ENCODE measurements at regions not wholly inside any gene's neighbourhood (a gene's known extent, or its start where the extent isn't known, plus 50 kb on each side); places are given as distances from the start of the nearest gene placed in this dataset.

DNA sequence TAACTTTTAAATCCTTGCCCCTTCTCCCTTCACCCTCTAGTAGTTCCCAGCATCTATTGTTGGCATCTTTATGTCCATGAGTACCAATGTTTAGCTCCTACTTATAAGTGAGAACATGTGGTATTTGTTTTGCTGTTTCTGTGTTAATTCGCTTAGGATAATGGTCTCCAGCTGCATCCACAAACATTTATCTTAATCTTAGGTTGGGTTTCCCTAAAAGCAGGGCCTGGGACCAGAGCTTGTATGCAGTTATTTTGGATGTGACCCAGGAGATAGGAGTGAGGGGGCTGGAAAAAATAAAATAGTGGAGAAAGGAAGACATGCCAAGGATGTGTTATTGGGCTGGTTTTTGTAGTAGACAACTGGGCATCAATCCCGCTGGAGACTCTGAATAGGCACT, 571.8 kb downstream of the CCSER2 start:
- no peaks in the 10 kb centered on the region for H3K36me3 ChIP-seq (ENCODE audit: insufficient read depth in 1 of 2, low read depth in 1 of 2)
- TF ChIP-seq, protein P1, sequence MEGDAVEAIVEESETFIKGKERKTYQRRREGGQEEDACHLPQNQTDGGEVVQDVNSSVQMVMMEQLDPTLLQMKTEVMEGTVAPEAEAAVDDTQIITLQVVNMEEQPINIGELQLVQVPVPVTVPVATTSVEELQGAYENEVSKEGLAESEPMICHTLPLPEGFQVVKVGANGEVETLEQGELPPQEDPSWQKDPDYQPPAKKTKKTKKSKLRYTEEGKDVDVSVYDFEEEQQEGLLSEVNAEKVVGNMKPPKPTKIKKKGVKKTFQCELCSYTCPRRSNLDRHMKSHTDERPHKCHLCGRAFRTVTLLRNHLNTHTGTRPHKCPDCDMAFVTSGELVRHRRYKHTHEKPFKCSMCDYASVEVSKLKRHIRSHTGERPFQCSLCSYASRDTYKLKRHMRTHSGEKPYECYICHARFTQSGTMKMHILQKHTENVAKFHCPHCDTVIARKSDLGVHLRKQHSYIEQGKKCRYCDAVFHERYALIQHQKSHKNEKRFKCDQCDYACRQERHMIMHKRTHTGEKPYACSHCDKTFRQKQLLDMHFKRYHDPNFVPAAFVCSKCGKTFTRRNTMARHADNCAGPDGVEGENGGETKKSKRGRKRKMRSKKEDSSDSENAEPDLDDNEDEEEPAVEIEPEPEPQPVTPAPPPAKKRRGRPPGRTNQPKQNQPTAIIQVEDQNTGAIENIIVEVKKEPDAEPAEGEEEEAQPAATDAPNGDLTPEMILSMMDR (IDR thresholded peaks at IDR 0.05), result no peak
- H3K27me3 ChIP-seq (ENCODE audit: insufficient read depth in 3 of 3, low read length in 2 of 3), result no peaks in the 10 kb centered on the region
- intact Hi-C loops (cut with DNase I), result no loop called here
- no peak for DNase-seq
- 76 to 88% (median 77%) methylated on average over 2 of the region's 2 CpGs for WGBS, 3 donors
- no peak overlapping the region for H3K27ac ChIP-seq
- no peaks in the 10 kb centered on the region for H3K4me1 ChIP-seq
- no peak overlapping the region for H3K4me3 ChIP-seq
- no peak for ATAC-seq
- H3K9me3 ChIP-seq, result no peaks in the 10 kb centered on the region

GRCh38 chr10:84901885-84902284, 573.5 kb downstream of the CCSER2 start:
- TF ChIP-seq, protein P1 (IDR thresholded peaks at IDR 0.05), result no peak
- Histone ChIP-seq H3K27ac (no peak overlapping the region), H3K36me3 (ENCODE audit: insufficient read depth in 1 of 2, low read depth in 1 of 2) (no peaks in the 10 kb centered on the region), H3K9me3 (no peaks in the 10 kb centered on the region), H3K27me3 (ENCODE audit: insufficient read depth in 3 of 3, low read length in 2 of 3) (no peaks in the 10 kb centered on the region), H3K4me1 (no peaks in the 10 kb centered on the region), H3K4me3 (no peak overlapping the region)
- DNase-seq (no peak), ATAC-seq (no peak)
- intact Hi-C loops (cut with DNase I), result no loop called here
- WGBS, 3 donors, result 71 to 78% (median 74%) methylated on average over 3 of the region's 3 CpGs

DNA sequence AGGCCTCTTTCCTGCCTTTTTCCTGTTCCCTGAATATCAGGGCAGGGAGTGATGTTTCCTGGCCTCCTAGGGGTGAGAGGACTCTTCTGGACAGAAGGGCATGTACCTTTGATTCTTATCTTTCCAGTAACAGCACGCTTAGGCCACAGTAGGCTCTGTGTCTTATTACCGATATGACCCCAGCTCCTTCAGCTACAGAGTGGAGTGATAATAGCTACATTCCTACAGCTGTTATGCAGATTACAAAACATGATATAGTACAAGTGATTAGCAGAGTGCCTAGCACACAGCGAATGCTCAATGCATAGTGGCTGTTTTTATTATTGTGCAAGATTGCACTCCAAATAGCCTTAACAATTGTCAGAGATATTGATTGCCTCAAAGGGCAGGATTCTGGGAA, 574.2 kb downstream of the CCSER2 start:
- Histone ChIP-seq H3K36me3 (ENCODE audit: insufficient read depth in 1 of 2, low read depth in 1 of 2) (no peaks in the 10 kb centered on the region), H3K4me1 (no peaks in the 10 kb centered on the region), H3K4me3 (no peak overlapping the region), H3K9me3 (no peaks in the 10 kb centered on the region), H3K27me3 (ENCODE audit: insufficient read depth in 3 of 3, low read length in 2 of 3) (no peaks in the 10 kb centered on the region), H3K27ac (no peak overlapping the region)
- TF ChIP-seq, protein P1 (IDR thresholded peaks at IDR 0.05), result no peak
- 56 to 72% (median 58%) methylated on average over 3 of the region's 3 CpGs for WGBS, 3 donors
- ATAC-seq, result no peak
- no peak for DNase-seq
- intact Hi-C loops (cut with DNase I), result no loop called here

GRCh38 chr10:84903320-84903719, 574.9 kb downstream of the CCSER2 start:
- Histone ChIP-seq H3K36me3 (ENCODE audit: insufficient read depth in 1 of 2, low read depth in 1 of 2) (no peaks in the 10 kb centered on the region), H3K9me3 (no peaks in the 10 kb centered on the region), H3K4me1 (no peaks in the 10 kb centered on the region), H3K27ac (no peak overlapping the region), H3K27me3 (ENCODE audit: insufficient read depth in 3 of 3, low read length in 2 of 3) (no peaks in the 10 kb centered on the region), H3K4me3 (no peak overlapping the region)
- ATAC-seq (no peak), DNase-seq (no peak)
- TF ChIP-seq, protein P1 (IDR thresholded peaks at IDR 0.05), result no peak
- intact Hi-C loops (cut with DNase I), result no loop called here

- H3K9me3 ChIP-seq, result no peaks in the 10 kb centered on the region
- no peak for DNase-seq
- H3K4me3 ChIP-seq, result no peak overlapping the region
- TF ChIP-seq, protein P1 (IDR thresholded peaks at IDR 0.05), result no peak
- intact Hi-C loops (cut with DNase I), result no loop called here
- no peak overlapping the region for H3K27ac ChIP-seq
- H3K36me3 ChIP-seq (ENCODE audit: insufficient read depth in 1 of 2, low read depth in 1 of 2), result no peaks in the 10 kb centered on the region
- no peak for ATAC-seq
- WGBS, 3 donors, result 56 to 69% (median 67%) methylated on average over 4 of the region's 4 CpGs
- H3K27me3 ChIP-seq (ENCODE audit: insufficient read depth in 3 of 3, low read length in 2 of 3), result no peaks in the 10 kb centered on the region
- H3K4me1 ChIP-seq, result no peaks in the 10 kb centered on the region
These were observed 579.1 kb downstream of the CCSER2 start for GRCh38 chr10:84907461-84908009.

All from psoas muscle (tissue), 7 donors.